SK-N-SH (cell line): ENCODE measurements at regions not wholly inside any gene's neighbourhood (a gene's known extent, or its start where the extent isn't known, plus 50 kb on each side); places are given as distances from the start of the nearest gene placed in this dataset.

Experiments used
- CTCF ChIA-PET: fragments of 300-600, 350-600 bp; formaldehyde crosslinking; extraction: SDS; loops from one replicate; lab custom pipeline; 2021; lab: Yijun Ruan, JAX
- POLR2A ChIA-PET: fragments of 350-600 bp; sonication (Branson Sonifier 250); formaldehyde crosslinking; extraction: SDS; loops from one replicate; lab custom pipeline; 2020; ENCODE audit warnings: antibody characterized with exemption, inconsistent platforms; lab: Yijun Ruan, JAX
- DNase-seq: peaks from one replicate; pipeline ENCODE4 v3.0.0; 2012
- H2AFZ ChIP-seq: fragments of 200-600 bp; sonication (generic); 2 replicates; pipeline ENCODE4 v1.8.1; 2016; ENCODE audit warnings: antibody characterized with exemption, mild to moderate bottlenecking, low read depth
- H3F3A ChIP-seq: fragments of 200-600 bp; sonication (generic); replicated peaks from 2 replicates; pipeline ENCODE3; 2016; ENCODE audit warnings: antibody characterized with exemption, mild to moderate bottlenecking; ENCODE audit not compliant: insufficient read depth
- H3K27ac ChIP-seq, 2 experiments: fragments of 200-500 bp in 1 of 2; fragments of 200-600 bp in 1 of 2; sonication (Bioruptor generic) in 1 of 2; sonication (generic), shearing (Covaris generic) in 1 of 2; 2 replicates each; pipeline versions ENCODE4 v1.5.1 to v1.6.1; 2014 to 2016; ENCODE audit warnings: low read depth in 2 of 2, inconsistent platforms in 1 of 2, low read length in 1 of 2, mild to moderate bottlenecking in 1 of 2, mixed read lengths in 1 of 2
- H3K27me3 ChIP-seq: fragments of 200-600 bp; sonication (generic), shearing (Covaris generic); 2 replicates; pipeline ENCODE4 v1.6.1; 2016; ENCODE audit warnings: mixed run types; ENCODE audit not compliant: insufficient read depth
- H3K36me3 ChIP-seq, 2 experiments: fragments of 200-500 bp in 1 of 2; fragments of 200-600 bp in 1 of 2; sonication (Bioruptor generic) in 1 of 2; sonication (generic) in 1 of 2; replicated peaks in 1 of 2; 2 replicates each; pipeline versions ENCODE3 to v1.5.1; 2014 to 2016; ENCODE audit warnings: low read length in 1 of 2, mild to moderate bottlenecking in 1 of 2; ENCODE audit not compliant: insufficient read depth in 2 of 2, control insufficient read depth in 1 of 2
- H3K4me1 ChIP-seq, 2 experiments: fragments of 200-500 bp in 1 of 2; fragments of 200-600 bp in 1 of 2; sonication (Bioruptor generic) in 1 of 2; sonication (generic), shearing (Covaris generic) in 1 of 2; 2 replicates each; pipeline versions ENCODE4 v1.5.1 to v1.6.1; 2014 to 2016; ENCODE audit warnings: low read depth in 1 of 2, low read length in 1 of 2, mixed run types in 1 of 2; ENCODE audit not compliant: insufficient read depth in 2 of 2, control insufficient read depth in 1 of 2
- H3K4me2 ChIP-seq: fragments of 200-600 bp; sonication (generic), shearing (Covaris generic); 2 replicates; pipeline ENCODE4 v1.6.1; 2017; ENCODE audit warnings: mixed run types
- H3K4me3 ChIP-seq, 2 experiments: fragments of 200-500 bp in 1 of 2; fragments of 200-600 bp in 1 of 2; sonication (Bioruptor generic) in 1 of 2; sonication (generic), shearing (Covaris generic) in 1 of 2; 2 replicates each; pipeline versions ENCODE4 v1.5.1 to v1.8.1; 2014 to 2016; ENCODE audit warnings: low read depth in 2 of 2, inconsistent platforms in 1 of 2, low read length in 1 of 2, mild to moderate bottlenecking in 1 of 2, mixed read lengths in 1 of 2, moderate library complexity in 1 of 2
- H3K79me2 ChIP-seq: fragments of 200-600 bp; sonication (generic); 2 replicates; pipeline ENCODE4 v1.8.1; 2017; ENCODE audit warnings: mild to moderate bottlenecking; ENCODE audit not compliant: insufficient read depth
- H3K9ac ChIP-seq: fragments of 200-600 bp; sonication (generic); 2 replicates; pipeline ENCODE4 v1.6.1; 2017; ENCODE audit warnings: mixed run types
- H3K9me2 ChIP-seq: fragments of 200-600 bp; sonication (generic); 2 replicates; pipeline ENCODE4 v1.6.1; 2017; ENCODE audit warnings: mixed run types
- H3K9me3 ChIP-seq: fragments of 200-600 bp; sonication (generic); 2 replicates; pipeline ENCODE4 v1.6.1; 2017; ENCODE audit warnings: mixed run types, mild to moderate bottlenecking, moderate library complexity
- H4K20me1 ChIP-seq: fragments of 200-600 bp; sonication (generic); 2 replicates; pipeline ENCODE4 v1.6.1; 2017; ENCODE audit warnings: mild to moderate bottlenecking, mixed run types; ENCODE audit not compliant: insufficient read depth
- MXI1 ChIP-seq: IDR thresholded peaks from 2 replicates; pipeline ENCODE4 v1.6.1; 2012; ENCODE audit warnings: mild to moderate bottlenecking, low read depth, low read length, improper control_type of control experiment
- NFIC ChIP-seq: IDR thresholded peaks from 2 replicates; pipeline ENCODE4 v1.4.0; 2012; ENCODE audit warnings: borderline replicate concordance
- NRF1 ChIP-seq: IDR thresholded peaks from 2 replicates; pipeline ENCODE4 v1.6.1; 2012; ENCODE audit warnings: low read depth, mild to moderate bottlenecking, low read length
- RFX5 ChIP-seq: IDR thresholded peaks from 2 replicates; pipeline ENCODE4 v1.6.1; 2012; ENCODE audit warnings: mild to moderate bottlenecking, improper control_type of control experiment, low read length
- SIN3A ChIP-seq: IDR thresholded peaks from 2 replicates; pipeline ENCODE4 v1.6.1; 2012; ENCODE audit warnings: low read depth, mild to moderate bottlenecking, low read length, moderate library complexity, borderline replicate concordance
- SMC3 ChIP-seq: IDR thresholded peaks from 2 replicates; pipeline ENCODE4 v1.6.1; 2012; ENCODE audit warnings: low read depth, low read length, improper control_type of control experiment
- TCF12 ChIP-seq: IDR thresholded peaks from 2 replicates; pipeline ENCODE4 v1.4.0; 2012
- YY1 ChIP-seq: IDR thresholded peaks from 2 replicates; pipeline ENCODE4 v1.4.0; 2012; ENCODE audit warnings: low read depth, mild to moderate bottlenecking
- WGBS: methylation state at CpG from one replicate; pipeline ENCODE4 v1.1.6; 2017; ENCODE audit warnings: low lambda C conversion rate; 5-methylcytosine and 5-hydroxymethylcytosine counted together
- TF ChIP-seq, protein P1 (sequence below): IDR thresholded peaks from 2 replicates; pipeline ENCODE4 v1.4.0; 2012; ENCODE audit warnings: low read depth, borderline replicate concordance

DNA sequence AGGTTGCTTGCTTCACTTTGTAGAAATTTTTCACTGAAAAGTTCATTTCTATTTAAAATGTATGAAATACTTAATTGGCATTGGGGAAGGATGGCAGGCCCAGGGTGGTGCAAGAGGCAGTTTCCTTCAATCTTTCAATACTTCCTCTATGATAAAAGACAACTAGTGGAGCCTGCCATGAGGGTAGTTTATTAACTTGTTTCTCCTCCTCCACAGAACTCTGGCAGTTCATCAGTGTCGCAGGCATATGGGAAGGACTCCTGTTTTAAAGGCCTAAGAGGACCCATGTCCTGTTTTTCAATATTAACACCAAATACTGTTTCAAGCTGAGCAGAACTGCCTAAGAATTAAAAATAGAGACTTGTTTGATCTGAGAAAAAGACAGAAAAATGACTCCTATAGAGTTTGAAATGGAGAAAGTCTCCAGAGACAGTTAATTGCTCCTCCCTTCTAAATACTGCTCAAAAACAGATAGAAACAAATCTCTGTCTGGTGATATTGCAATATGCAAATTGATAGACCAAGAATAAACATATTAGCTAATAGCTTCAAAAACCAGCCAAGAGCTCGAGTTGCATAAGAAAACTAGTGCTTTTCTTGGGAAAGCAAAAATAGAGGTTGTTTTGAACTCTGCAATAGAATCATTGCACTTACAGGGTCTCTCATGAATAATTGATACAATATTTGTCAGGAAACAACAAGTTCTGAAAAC, 665.7 kb upstream of the SLC35B3 start:
- H4K20me1 ChIP-seq, result no peaks in the 10 kb centered on the region
- H3K36me3 ChIP-seq, result no peaks in the 10 kb centered on the region
- no peak for DNase-seq
- H3K4me3 ChIP-seq, result no peak overlapping the region
- no peaks in the 10 kb centered on the region for H3K4me1 ChIP-seq
- no peak for TF ChIP-seq TCF12
- TF ChIP-seq MXI1, result no peak
- H3K27me3 ChIP-seq, result no peaks in the 10 kb centered on the region; the same call in 1 of the 2 replicates
- no peaks in the 10 kb centered on the region for H3K9me2 ChIP-seq
- ChIA-PET POLR2A (no interaction called here), CTCF (interaction anchor here (0.6 kb wide), 1 partner anchor 761 kb away, joined by 3 read pairs; no protein-coding TSS in a partner anchor)
- no peak overlapping the region for H2AFZ ChIP-seq
- no peak overlapping the region for H3K4me2 ChIP-seq
- H3K79me2 ChIP-seq, result no peaks in the 10 kb centered on the region
- no peak overlapping the region for H3K27ac ChIP-seq
- no peak overlapping the region for H3K9ac ChIP-seq
- 3% methylated on average over 2 of the region's 2 CpGs for WGBS
- no peaks in the 10 kb centered on the region for H3K9me3 ChIP-seq
- no peaks in the 10 kb centered on the region for H3F3A ChIP-seq

DNA sequence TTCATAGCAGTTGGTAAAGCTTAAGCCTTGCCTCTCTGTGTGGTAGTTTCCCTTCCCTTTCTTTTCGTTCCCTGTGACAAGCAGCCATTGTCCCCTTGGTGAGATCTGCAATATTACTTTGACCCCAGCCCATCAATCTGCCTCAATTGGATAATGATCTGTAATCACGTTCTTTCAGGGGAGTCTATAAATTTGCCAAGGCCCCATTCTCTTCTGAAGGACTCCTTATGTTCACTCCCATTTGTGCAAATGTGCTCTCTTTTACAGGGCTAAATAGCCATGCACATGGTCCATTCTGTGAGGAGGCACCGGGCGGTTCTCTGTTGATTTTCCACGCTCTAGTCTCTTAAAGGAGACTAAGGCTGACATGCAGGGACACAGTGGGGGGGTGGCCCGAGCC, 660.4 kb upstream of the SLC35B3 start:
- Histone ChIP-seq H3K4me3 (no peak overlapping the region), H3K9me2 (no peaks in the 10 kb centered on the region), H3K27ac (no peak overlapping the region), H2AFZ (no peak overlapping the region), H3K79me2 (no peaks in the 10 kb centered on the region), H4K20me1 (no peaks in the 10 kb centered on the region), H3K9ac (no peak overlapping the region), H3K4me1 (no peaks in the 10 kb centered on the region), H3K4me2 (no peak overlapping the region), H3K36me3 (no peaks in the 10 kb centered on the region), H3K27me3 (no peaks in the 10 kb centered on the region), H3K9me3 (no peaks in the 10 kb centered on the region), H3F3A (no peaks in the 10 kb centered on the region)
- POLR2A ChIA-PET, result no interaction called here
- CTCF ChIA-PET, result no interaction called here
- no peak for DNase-seq
- TF ChIP-seq MXI1, result no peak
- no peak for TF ChIP-seq SIN3A
- TF ChIP-seq RFX5, result no peak
- TF ChIP-seq, protein P1, sequence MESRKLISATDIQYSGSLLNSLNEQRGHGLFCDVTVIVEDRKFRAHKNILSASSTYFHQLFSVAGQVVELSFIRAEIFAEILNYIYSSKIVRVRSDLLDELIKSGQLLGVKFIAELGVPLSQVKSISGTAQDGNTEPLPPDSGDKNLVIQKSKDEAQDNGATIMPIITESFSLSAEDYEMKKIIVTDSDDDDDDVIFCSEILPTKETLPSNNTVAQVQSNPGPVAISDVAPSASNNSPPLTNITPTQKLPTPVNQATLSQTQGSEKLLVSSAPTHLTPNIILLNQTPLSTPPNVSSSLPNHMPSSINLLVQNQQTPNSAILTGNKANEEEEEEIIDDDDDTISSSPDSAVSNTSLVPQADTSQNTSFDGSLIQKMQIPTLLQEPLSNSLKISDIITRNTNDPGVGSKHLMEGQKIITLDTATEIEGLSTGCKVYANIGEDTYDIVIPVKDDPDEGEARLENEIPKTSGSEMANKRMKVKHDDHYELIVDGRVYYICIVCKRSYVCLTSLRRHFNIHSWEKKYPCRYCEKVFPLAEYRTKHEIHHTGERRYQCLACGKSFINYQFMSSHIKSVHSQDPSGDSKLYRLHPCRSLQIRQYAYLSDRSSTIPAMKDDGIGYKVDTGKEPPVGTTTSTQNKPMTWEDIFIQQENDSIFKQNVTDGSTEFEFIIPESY, result no peak
- TF ChIP-seq NRF1, result no peak
- WGBS, result 8% methylated on average over 6 of the region's 6 CpGs

DNA sequence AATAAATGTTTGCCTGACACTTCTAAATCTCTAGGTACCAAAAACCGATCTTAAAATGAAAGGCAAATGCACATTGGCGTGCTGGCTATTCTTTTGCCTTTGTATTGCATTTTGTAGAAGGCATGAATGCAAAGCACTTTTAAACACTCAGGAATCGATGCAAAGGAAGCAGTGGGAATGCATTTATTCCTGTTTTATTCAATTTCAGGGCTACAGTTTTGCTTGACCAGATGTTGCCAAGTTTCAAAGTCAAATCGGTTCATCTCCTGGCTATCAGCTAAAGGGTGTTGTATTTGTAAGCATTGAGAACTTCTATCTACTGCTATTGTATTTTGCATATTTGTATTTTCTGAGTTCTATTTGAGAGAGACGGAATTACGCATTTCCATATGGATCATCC, 659.8 kb upstream of the SLC35B3 start:
- WGBS, result 34% methylated on average over 6 of the region's 6 CpGs
- H3K9me2 ChIP-seq, result no peaks in the 10 kb centered on the region
- H3K9me3 ChIP-seq, result no peaks in the 10 kb centered on the region
- TF ChIP-seq NFIC (no peak), SMC3 (no peak), YY1 (no peak)
- TF ChIP-seq, all 33 proteins: peak for 0
- Histone ChIP-seq H3K27me3 (no peaks in the 10 kb centered on the region), H2AFZ (no peak overlapping the region), H3K27ac (no peak overlapping the region), H3K4me2 (no peak overlapping the region), H3F3A (no peaks in the 10 kb centered on the region), H3K4me3 (no peak overlapping the region), H4K20me1 (no peaks in the 10 kb centered on the region), H3K9ac (no peak overlapping the region), H3K4me1 (no peaks in the 10 kb centered on the region), H3K79me2 (no peaks in the 10 kb centered on the region), H3K36me3 (no peaks in the 10 kb centered on the region)
- DNase-seq, result no peak
- ChIA-PET POLR2A (no interaction called here), CTCF (no interaction called here)
